ENCODE measurements at regions not wholly inside any gene's neighbourhood (a gene's known extent, or its start where the extent isn't known, plus 50 kb on each side); places are given as distances from the start of the nearest gene placed in this dataset.
"Not testable (repeated sequence)": the region's sequence is repeated elsewhere in the genome, so short reads cannot be mapped to it uniquely, and the experiment has no call there.

GRCh38 chr7:69070476-69070875, 527.8 kb upstream of the AUTS2 start:
- Histone ChIP-seq H3K4me2 (ENCODE audit: low read length) (no peak overlapping the region), H3K36me3 (ENCODE audit: insufficient read depth, low read length) (no peaks in the 10 kb centered on the region), H3K4me1 (ENCODE audit: control insufficient read depth, insufficient read depth, low read length) (no peaks in the 10 kb centered on the region), H3K27me3 (ENCODE audit: control insufficient read depth, insufficient read depth, low read length) (no peaks in the 10 kb centered on the region), H3K9me3 (replicated peaks; ENCODE audit: low read length) (no peaks in the 10 kb centered on the region), H3K4me3 (ENCODE audit: low read length) (no peak overlapping the region), H3K9ac (ENCODE audit: low read depth, low read length) (no peak overlapping the region)

GRCh38 chr7:69076566-69076965, 521.7 kb upstream of the AUTS2 start:
- H3K4me3 ChIP-seq (ENCODE audit: low read length): no peak overlapping the region
- H3K9me3 ChIP-seq (replicated peaks; ENCODE audit: low read length): no peaks in the 10 kb centered on the region
- no peaks in the 10 kb centered on the region for H3K27me3 ChIP-seq (ENCODE audit: control insufficient read depth, insufficient read depth, low read length)
- no peaks in the 10 kb centered on the region for H3K4me1 ChIP-seq (ENCODE audit: control insufficient read depth, insufficient read depth, low read length)
- no peaks in the 10 kb centered on the region for H3K36me3 ChIP-seq (ENCODE audit: insufficient read depth, low read length)
- H3K4me2 ChIP-seq (ENCODE audit: low read length): no peak overlapping the region
- no peak overlapping the region for H3K9ac ChIP-seq (ENCODE audit: low read depth, low read length)

- H3K4me3 ChIP-seq (ENCODE audit: low read length): no peak overlapping the region
- no peaks in the 10 kb centered on the region for H3K4me1 ChIP-seq (ENCODE audit: control insufficient read depth, insufficient read depth, low read length)
- H3K27me3 ChIP-seq (ENCODE audit: control insufficient read depth, insufficient read depth, low read length): no peaks in the 10 kb centered on the region
- H3K9me3 ChIP-seq (replicated peaks; ENCODE audit: low read length): no peaks in the 10 kb centered on the region
- H3K36me3 ChIP-seq (ENCODE audit: insufficient read depth, low read length): no peaks in the 10 kb centered on the region
- H3K4me2 ChIP-seq (ENCODE audit: low read length): no peak overlapping the region
- no peak overlapping the region for H3K9ac ChIP-seq (ENCODE audit: low read depth, low read length)
These were observed 519.1 kb upstream of the AUTS2 start for GRCh38 chr7:69078997-69079769.

GRCh38 chr7:69087281-69087680, 511.0 kb upstream of the AUTS2 start:
- not testable (repeated sequence) for H3K36me3 ChIP-seq (ENCODE audit: insufficient read depth, low read length); H3K4me3 ChIP-seq (ENCODE audit: low read length); H3K9ac ChIP-seq (ENCODE audit: low read depth, low read length); H3K9me3 ChIP-seq (replicated peaks; ENCODE audit: low read length); H3K27me3 ChIP-seq (ENCODE audit: control insufficient read depth, insufficient read depth, low read length); H3K4me2 ChIP-seq (ENCODE audit: low read length); H3K4me1 ChIP-seq (ENCODE audit: control insufficient read depth, insufficient read depth, low read length)

GRCh38 chr7:69088185-69088584, 510.1 kb upstream of the AUTS2 start:
- no peaks in the 10 kb centered on the region for H3K36me3 ChIP-seq (ENCODE audit: insufficient read depth, low read length)
- H3K4me1 ChIP-seq (ENCODE audit: control insufficient read depth, insufficient read depth, low read length): no peaks in the 10 kb centered on the region
- no peak overlapping the region for H3K4me2 ChIP-seq (ENCODE audit: low read length)
- no peaks in the 10 kb centered on the region for H3K27me3 ChIP-seq (ENCODE audit: control insufficient read depth, insufficient read depth, low read length)
- peaks cover 6% of the 10 kb centered on the region for H3K9me3 ChIP-seq (replicated peaks; ENCODE audit: low read length)
- no peak overlapping the region for H3K9ac ChIP-seq (ENCODE audit: low read depth, low read length)
- no peak overlapping the region for H3K4me3 ChIP-seq (ENCODE audit: low read length)

- no peaks in the 10 kb centered on the region for H3K27me3 ChIP-seq (ENCODE audit: control insufficient read depth, insufficient read depth, low read length)
- H3K9ac ChIP-seq (ENCODE audit: low read depth, low read length): no peak overlapping the region
- H3K4me3 ChIP-seq (ENCODE audit: low read length): no peak overlapping the region
- no peaks in the 10 kb centered on the region for H3K36me3 ChIP-seq (ENCODE audit: insufficient read depth, low read length)
- peaks cover 6% of the 10 kb centered on the region for H3K9me3 ChIP-seq (replicated peaks; ENCODE audit: low read length)
- no peak overlapping the region for H3K4me2 ChIP-seq (ENCODE audit: low read length)
- H3K4me1 ChIP-seq (ENCODE audit: control insufficient read depth, insufficient read depth, low read length): no peaks in the 10 kb centered on the region
These were observed 507.3 kb upstream of the AUTS2 start for GRCh38 chr7:69090936-69091335.

- H3K4me3 ChIP-seq (ENCODE audit: low read length): no peak overlapping the region
- peaks cover 4% of the 10 kb centered on the region for H3K9me3 ChIP-seq (replicated peaks; ENCODE audit: low read length)
- H3K4me1 ChIP-seq (ENCODE audit: control insufficient read depth, insufficient read depth, low read length): no peaks in the 10 kb centered on the region
- H3K36me3 ChIP-seq (ENCODE audit: insufficient read depth, low read length): no peaks in the 10 kb centered on the region
- no peaks in the 10 kb centered on the region for H3K27me3 ChIP-seq (ENCODE audit: control insufficient read depth, insufficient read depth, low read length)
- H3K4me2 ChIP-seq (ENCODE audit: low read length): no peak overlapping the region
- H3K9ac ChIP-seq (ENCODE audit: low read depth, low read length): no peak overlapping the region
These were observed 506.8 kb upstream of the AUTS2 start for GRCh38 chr7:69091521-69091920.

- Histone ChIP-seq H3K9ac (ENCODE audit: low read depth, low read length) (no peak overlapping the region), H3K4me1 (ENCODE audit: control insufficient read depth, insufficient read depth, low read length) (no peaks in the 10 kb centered on the region), H3K4me3 (ENCODE audit: low read length) (no peak overlapping the region), H3K36me3 (ENCODE audit: insufficient read depth, low read length) (no peaks in the 10 kb centered on the region), H3K4me2 (ENCODE audit: low read length) (no peak overlapping the region), H3K9me3 (replicated peaks; ENCODE audit: low read length) (no peaks in the 10 kb centered on the region), H3K27me3 (ENCODE audit: control insufficient read depth, insufficient read depth, low read length) (no peaks in the 10 kb centered on the region)
These were observed 503.1 kb upstream of the AUTS2 start for GRCh38 chr7:69095127-69095526.

GRCh38 chr7:69095649-69096048, 502.6 kb upstream of the AUTS2 start:
- Histone ChIP-seq H3K27me3 (ENCODE audit: control insufficient read depth, insufficient read depth, low read length) (no peaks in the 10 kb centered on the region), H3K4me3 (ENCODE audit: low read length) (no peak overlapping the region), H3K36me3 (ENCODE audit: insufficient read depth, low read length) (no peaks in the 10 kb centered on the region), H3K4me1 (ENCODE audit: control insufficient read depth, insufficient read depth, low read length) (no peaks in the 10 kb centered on the region), H3K4me2 (ENCODE audit: low read length) (no peak overlapping the region), H3K9ac (ENCODE audit: low read depth, low read length) (no peak overlapping the region), H3K9me3 (replicated peaks; ENCODE audit: low read length) (no peaks in the 10 kb centered on the region)

GRCh38 chr7:69104023-69104422, 494.3 kb upstream of the AUTS2 start:
- Histone ChIP-seq H3K9ac (ENCODE audit: low read depth, low read length) (no peak overlapping the region), H3K4me3 (ENCODE audit: low read length) (no peak overlapping the region), H3K27me3 (ENCODE audit: control insufficient read depth, insufficient read depth, low read length) (no peaks in the 10 kb centered on the region), H3K36me3 (ENCODE audit: insufficient read depth, low read length) (no peaks in the 10 kb centered on the region), H3K4me1 (ENCODE audit: control insufficient read depth, insufficient read depth, low read length) (no peaks in the 10 kb centered on the region), H3K9me3 (replicated peaks; ENCODE audit: low read length) (no peaks in the 10 kb centered on the region), H3K4me2 (ENCODE audit: low read length) (no peak overlapping the region)

GRCh38 chr7:69105092-69105491, 493.2 kb upstream of the AUTS2 start:
- Histone ChIP-seq H3K4me3 (ENCODE audit: low read length) (no peak overlapping the region), H3K9me3 (replicated peaks; ENCODE audit: low read length) (no peaks in the 10 kb centered on the region), H3K27me3 (ENCODE audit: control insufficient read depth, insufficient read depth, low read length) (no peaks in the 10 kb centered on the region), H3K4me1 (ENCODE audit: control insufficient read depth, insufficient read depth, low read length) (no peaks in the 10 kb centered on the region), H3K9ac (ENCODE audit: low read depth, low read length) (no peak overlapping the region), H3K4me2 (ENCODE audit: low read length) (no peak overlapping the region), H3K36me3 (ENCODE audit: insufficient read depth, low read length) (no peaks in the 10 kb centered on the region)

GRCh38 chr7:69105981-69106380, 492.3 kb upstream of the AUTS2 start:
- Histone ChIP-seq H3K9me3 (replicated peaks; ENCODE audit: low read length) (peaks cover 5% of the 10 kb centered on the region), H3K27me3 (ENCODE audit: control insufficient read depth, insufficient read depth, low read length) (no peaks in the 10 kb centered on the region), H3K4me2 (ENCODE audit: low read length) (no peak overlapping the region)

More at GRCh38 chr7:69105981-69106380, 492.3 kb upstream of the AUTS2 start:
- no peak overlapping the region for H3K4me3 ChIP-seq (ENCODE audit: low read length)
- no peaks in the 10 kb centered on the region for H3K4me1 ChIP-seq (ENCODE audit: control insufficient read depth, insufficient read depth, low read length)
- no peak overlapping the region for H3K9ac ChIP-seq (ENCODE audit: low read depth, low read length)
- no peaks in the 10 kb centered on the region for H3K36me3 ChIP-seq (ENCODE audit: insufficient read depth, low read length)

Data from skeletal muscle satellite cell (primary cell).